ENCODE measurements at regions not wholly inside any gene's neighbourhood (a gene's known extent, or its start where the extent isn't known, plus 50 kb on each side); places are given as distances from the start of the nearest gene placed in this dataset.
"Not testable (repeated sequence)": the region's sequence is repeated elsewhere in the genome, so short reads cannot be mapped to it uniquely, and the experiment has no call there.

GRCh38 chr10:36464291-36464690 is 661.1 kb upstream of the ANKRD30A start:
- DNase-seq (ENCODE audit: low read depth, low spot score) = no peak

GRCh38 chr10:36463390-36463789 is 662.0 kb upstream of the ANKRD30A start:
- TF ChIP-seq CTCF (IDR thresholded peaks at IDR 0.05; ENCODE audit: low read depth, low read length) = no peak
- POLR2A ChIA-PET = no interaction called here
- no peak overlapping the region for H3K27ac ChIP-seq (ENCODE audit: low read depth, low read length)
- H3K27me3 ChIP-seq (ENCODE audit: control insufficient read depth, insufficient read depth, low read length) = no peaks in the 10 kb centered on the region
- CTCF ChIA-PET = no interaction called here
- H3K9me3 ChIP-seq (ENCODE audit: control insufficient read depth, insufficient read depth, low read length) = no peaks in the 10 kb centered on the region
- DNase-seq (ENCODE audit: low read depth, low spot score) = no peak
- no peak overlapping the region for H3K4me3 ChIP-seq (ENCODE audit: low read depth, low read length)

More at GRCh38 chr10:36464291-36464690, 661.1 kb upstream of the ANKRD30A start:
- no peak overlapping the region for H3K27ac ChIP-seq (ENCODE audit: low read depth, low read length)
- TF ChIP-seq CTCF (IDR thresholded peaks at IDR 0.05; ENCODE audit: low read depth, low read length) = no peak
- POLR2A ChIA-PET = no interaction called here
- CTCF ChIA-PET = no interaction called here
- no peaks in the 10 kb centered on the region for H3K9me3 ChIP-seq (ENCODE audit: control insufficient read depth, insufficient read depth, low read length)
- H3K4me3 ChIP-seq (ENCODE audit: low read depth, low read length) = no peak overlapping the region
- H3K27me3 ChIP-seq (ENCODE audit: control insufficient read depth, insufficient read depth, low read length) = no peaks in the 10 kb centered on the region

GRCh38 chr10:36462194-36462593 is 663.2 kb upstream of the ANKRD30A start:
- POLR2A ChIA-PET = no interaction called here
- no peak for TF ChIP-seq CTCF (IDR thresholded peaks at IDR 0.05; ENCODE audit: low read depth, low read length)
- CTCF ChIA-PET = no interaction called here
- Histone ChIP-seq H3K27ac (ENCODE audit: low read depth, low read length) (no peak overlapping the region), H3K4me3 (ENCODE audit: low read depth, low read length) (no peak overlapping the region), H3K9me3 (ENCODE audit: control insufficient read depth, insufficient read depth, low read length) (no peaks in the 10 kb centered on the region), H3K27me3 (ENCODE audit: control insufficient read depth, insufficient read depth, low read length) (no peaks in the 10 kb centered on the region)
- DNase-seq (ENCODE audit: low read depth, low spot score) = no peak

GRCh38 chr10:36458437-36458836 is 667.0 kb upstream of the ANKRD30A start:
- H3K4me3 ChIP-seq (ENCODE audit: low read depth, low read length); H3K27ac ChIP-seq (ENCODE audit: low read depth, low read length); CTCF ChIA-PET; POLR2A ChIA-PET; H3K9me3 ChIP-seq (ENCODE audit: control insufficient read depth, insufficient read depth, low read length); H3K27me3 ChIP-seq (ENCODE audit: control insufficient read depth, insufficient read depth, low read length); DNase-seq (ENCODE audit: low read depth, low spot score): not testable (repeated sequence)

GRCh38 chr10:36457751-36458150 is 667.6 kb upstream of the ANKRD30A start:
- no peak for TF ChIP-seq CTCF (IDR thresholded peaks at IDR 0.05; ENCODE audit: low read depth, low read length)
- POLR2A ChIA-PET = no interaction called here
- no peak overlapping the region for H3K4me3 ChIP-seq (ENCODE audit: low read depth, low read length)
- no peak overlapping the region for H3K27ac ChIP-seq (ENCODE audit: low read depth, low read length)
- no peaks in the 10 kb centered on the region for H3K9me3 ChIP-seq (ENCODE audit: control insufficient read depth, insufficient read depth, low read length)
- DNase-seq (ENCODE audit: low read depth, low spot score) = no peak
- CTCF ChIA-PET = no interaction called here
- no peaks in the 10 kb centered on the region for H3K27me3 ChIP-seq (ENCODE audit: control insufficient read depth, insufficient read depth, low read length)

GRCh38 chr10:36455526-36456133 is 669.8 kb upstream of the ANKRD30A start:
- no peak for TF ChIP-seq CTCF (IDR thresholded peaks at IDR 0.05; ENCODE audit: low read depth, low read length)
- no peaks in the 10 kb centered on the region for H3K27me3 ChIP-seq (ENCODE audit: control insufficient read depth, insufficient read depth, low read length)
- H3K27ac ChIP-seq (ENCODE audit: low read depth, low read length) = no peak overlapping the region
- H3K4me3 ChIP-seq (ENCODE audit: low read depth, low read length) = no peak overlapping the region
- H3K9me3 ChIP-seq (ENCODE audit: control insufficient read depth, insufficient read depth, low read length) = no peaks in the 10 kb centered on the region
- CTCF ChIA-PET = no interaction called here
- POLR2A ChIA-PET = no interaction called here
- DNase-seq (ENCODE audit: low read depth, low spot score) = no peak
